GM23248 (cell line): ENCODE measurements at regions not wholly inside any gene's neighbourhood (a gene's known extent, or its start where the extent isn't known, plus 50 kb on each side); places are given as distances from the start of the nearest gene placed in this dataset.

Source experiments
- DNase-seq: peaks from one replicate; pipeline ENCODE4 v3.0.0-alpha.2; 2015
- H2AFZ ChIP-seq: fragments of 200-600 bp; sonication (generic); 2 replicates; pipeline ENCODE4 v1.6.1; 2016; ENCODE audit warnings: antibody characterized with exemption
- H3F3A ChIP-seq: fragments of 200-600 bp; sonication (generic); 2 replicates; pipeline ENCODE4 v1.6.1; 2016; ENCODE audit warnings: mild to moderate bottlenecking, antibody characterized with exemption, mixed run types; ENCODE audit not compliant: insufficient read depth
- H3K27ac ChIP-seq: fragments of 200-600 bp; sonication (generic); 2 replicates; pipeline ENCODE4 v1.5.1; 2016; ENCODE audit warnings: mild to moderate bottlenecking
- H3K27me3 ChIP-seq: fragments of 200-600 bp; sonication (generic); replicated peaks from 2 replicates; pipeline ENCODE4 v1.6.1; 2016; ENCODE audit warnings: mild to moderate bottlenecking; ENCODE audit not compliant: insufficient read depth
- H3K36me3 ChIP-seq: fragments of 200-600 bp; sonication (generic); 2 replicates; pipeline ENCODE4 v1.6.1; 2016; ENCODE audit warnings: low read depth, mild to moderate bottlenecking
- H3K4me1 ChIP-seq: fragments of 200-600 bp; sonication (generic); 2 replicates; pipeline ENCODE4 v1.6.1; 2016; ENCODE audit warnings: mild to moderate bottlenecking; ENCODE audit not compliant: insufficient read depth
- H3K4me2 ChIP-seq: fragments of 200-600 bp; sonication (generic); one replicate; pipeline ENCODE4 v1.6.1; 2016; ENCODE audit warnings: mild to moderate bottlenecking; ENCODE audit not compliant: unreplicated experiment
- H3K4me3 ChIP-seq: fragments of 200-600 bp; sonication (generic); 2 replicates; pipeline ENCODE4 v1.5.1; 2016; ENCODE audit warnings: mild to moderate bottlenecking
- H3K79me2 ChIP-seq: fragments of 200-600 bp; sonication (generic); 2 replicates; pipeline ENCODE4 v1.6.1; 2016; ENCODE audit warnings: mild to moderate bottlenecking; ENCODE audit not compliant: insufficient read depth
- H3K9ac ChIP-seq: fragments of 200-600 bp; sonication (generic); 2 replicates; pipeline ENCODE4 v1.6.1; 2016; ENCODE audit warnings: mild to moderate bottlenecking
- H3K9me2 ChIP-seq: fragments of 200-600 bp; sonication (generic); 2 replicates; pipeline ENCODE4 v1.6.1; 2016; ENCODE audit warnings: mixed run types, mild to moderate bottlenecking, moderate library complexity; ENCODE audit not compliant: insufficient read depth
- H3K9me3 ChIP-seq: fragments of 200-600 bp; sonication (generic); one replicate; pipeline ENCODE4 v1.6.1; 2017; ENCODE audit warnings: low read depth
- H4K20me1 ChIP-seq: fragments of 200-600 bp; sonication (generic); 2 replicates; pipeline ENCODE4 v1.6.0; 2016; ENCODE audit not compliant: insufficient read depth
- EZH2 ChIP-seq: fragments of 200-600 bp; sonication (generic); IDR thresholded peaks from 2 replicates; pipeline ENCODE4 v1.6.1; 2018; ENCODE audit warnings: antibody characterized with exemption, mild to moderate bottlenecking; ENCODE audit not compliant: insufficient read depth, poor library complexity, severe bottlenecking
- EZH2phosphoT487 ChIP-seq: fragments of 200-600 bp; sonication (generic); IDR thresholded peaks from 2 replicates; pipeline ENCODE4 v1.6.1; 2018; ENCODE audit warnings: antibody characterized with exemption, moderate library complexity, mild to moderate bottlenecking, low read depth; ENCODE audit not compliant: insufficient read depth
- WGBS, 2 experiments: methylation state at CpG; one replicate each; pipeline ENCODE4 v1.1.6; 2015 to 2017; ENCODE audit warnings: low lambda C conversion rate in 2 of 2, low coverage in 1 of 2; ENCODE audit errors: missing lambda C conversion rate in 2 of 2; 5-methylcytosine and 5-hydroxymethylcytosine counted together
- in situ Hi-C: fragments of 300-500 bp; cut with MboI; formaldehyde crosslinking; loops from 2 replicates; pipeline ENCODE4 v1.15.0; 2020

DNA sequence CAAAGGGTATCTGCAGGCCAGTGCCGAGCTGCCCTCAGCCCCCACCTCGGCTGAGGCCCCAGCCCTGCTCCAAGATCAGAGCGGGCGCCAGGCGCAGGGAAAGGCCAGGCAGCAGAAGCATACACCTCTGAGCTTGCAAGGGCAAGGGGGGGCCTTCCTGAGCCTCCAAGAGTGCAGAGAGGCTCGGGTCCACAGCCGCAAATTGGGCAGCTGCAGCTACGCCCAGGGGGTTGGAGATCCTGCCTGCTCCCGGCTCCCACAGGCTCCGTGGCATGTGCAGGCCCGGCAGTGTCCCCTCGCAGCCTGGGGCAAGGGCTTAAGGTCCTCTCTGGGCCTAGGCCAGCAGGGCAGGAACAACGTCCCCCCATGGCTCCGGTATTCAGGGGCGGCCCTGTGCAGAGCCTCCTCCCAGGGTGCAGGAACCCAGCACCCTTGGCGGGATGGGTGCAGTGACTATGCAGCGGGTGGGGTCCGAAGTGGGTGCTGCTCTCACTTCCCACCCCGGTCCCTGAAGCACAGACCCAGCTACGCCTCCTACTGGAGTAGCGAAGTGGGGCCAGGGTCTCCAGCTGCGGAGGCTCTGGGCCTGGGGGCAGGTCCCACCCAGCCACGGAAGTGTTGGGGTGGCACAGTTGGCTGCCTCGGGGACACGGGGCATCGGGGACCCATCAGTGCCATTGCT is 120.2 kb upstream of the TMEFF2 start:
- in situ Hi-C loops = no loop called here
- H2AFZ ChIP-seq = no peak overlapping the region
- no peaks in the 10 kb centered on the region for H3K9me2 ChIP-seq
- TF ChIP-seq EZH2phosphoT487 = no peak
- TF ChIP-seq EZH2 = no peak
- H3K36me3 ChIP-seq = no peaks in the 10 kb centered on the region
- H3K9ac ChIP-seq = no peak overlapping the region
- H3K79me2 ChIP-seq = no peaks in the 10 kb centered on the region
- no peak for DNase-seq
- H3K4me3 ChIP-seq = no peak overlapping the region
- H3K4me1 ChIP-seq = no peaks in the 10 kb centered on the region
- no peak overlapping the region for H3K4me2 ChIP-seq
- no peak overlapping the region for H3K27ac ChIP-seq
- no peaks in the 10 kb centered on the region for H3K27me3 ChIP-seq
- no peaks in the 10 kb centered on the region for H4K20me1 ChIP-seq
- 60% methylated on average over 22 to 24 of the region's 26 CpGs for WGBS, 2 experiments
- H3K9me3 ChIP-seq = no peaks in the 10 kb centered on the region
- H3F3A ChIP-seq = no peaks in the 10 kb centered on the region

- H3K36me3 ChIP-seq = no peaks in the 10 kb centered on the region
- in situ Hi-C loops = no loop called here
- no peak overlapping the region for H3K27ac ChIP-seq
- no peak overlapping the region for H2AFZ ChIP-seq
- no peaks in the 10 kb centered on the region for H4K20me1 ChIP-seq
- H3K9me3 ChIP-seq = no peaks in the 10 kb centered on the region
- no peaks in the 10 kb centered on the region for H3K9me2 ChIP-seq
- WGBS, 2 experiments = 49 to 52% methylated on average over 8 of the region's 8 CpGs
- no peaks in the 10 kb centered on the region for H3F3A ChIP-seq
- H3K27me3 ChIP-seq = no peaks in the 10 kb centered on the region
- TF ChIP-seq EZH2 (no peak), EZH2phosphoT487 (no peak)
- H3K9ac ChIP-seq = no peak overlapping the region
- no peaks in the 10 kb centered on the region for H3K4me1 ChIP-seq
- no peak overlapping the region for H3K4me2 ChIP-seq
- H3K79me2 ChIP-seq = no peaks in the 10 kb centered on the region
- no peak for DNase-seq
- no peak overlapping the region for H3K4me3 ChIP-seq
These were observed 119.0 kb upstream of the TMEFF2 start for GRCh38 chr2:192313773-192314172.

DNA sequence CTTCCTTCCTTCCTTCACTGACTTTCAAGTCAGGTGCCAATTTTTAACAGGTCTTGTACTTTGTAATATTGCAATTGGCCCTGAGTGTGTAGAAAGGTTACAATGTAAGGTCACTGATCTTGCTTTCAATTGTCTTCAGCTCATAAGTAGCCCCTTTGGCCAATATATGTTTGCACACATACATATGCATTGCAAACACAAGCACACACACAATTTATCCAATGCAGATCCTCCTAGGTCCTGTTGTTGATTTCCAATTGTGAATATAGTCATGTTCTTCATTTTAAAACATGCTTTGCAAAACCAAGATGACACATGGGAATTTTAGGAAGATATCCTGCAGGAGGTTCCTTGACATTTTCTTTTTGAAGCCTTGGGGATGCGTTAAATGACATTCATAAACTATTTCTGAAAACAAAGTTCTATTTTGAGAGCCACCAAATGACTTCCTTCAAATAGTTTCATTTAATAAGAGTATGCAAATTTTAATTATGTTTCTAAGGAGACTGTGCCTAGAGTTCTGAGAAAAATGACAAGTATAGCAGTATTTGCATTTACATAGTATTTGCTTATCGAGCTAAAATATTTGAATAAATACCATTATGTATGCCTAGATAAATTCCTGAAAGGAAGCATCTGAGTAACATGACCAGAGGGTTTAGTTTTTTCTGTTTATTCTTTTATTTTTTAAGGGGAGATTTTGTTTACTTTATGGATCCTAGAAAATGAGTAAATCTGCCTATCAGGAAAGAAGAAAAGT is 117.1 kb upstream of the TMEFF2 start:
- no peak for DNase-seq
- no peaks in the 10 kb centered on the region for H4K20me1 ChIP-seq
- in situ Hi-C loops = no loop called here
- no peaks in the 10 kb centered on the region for H3F3A ChIP-seq
- H3K9me3 ChIP-seq = no peaks in the 10 kb centered on the region
- H2AFZ ChIP-seq = no peak overlapping the region
- no peak for TF ChIP-seq EZH2phosphoT487
- no peak for TF ChIP-seq EZH2
- H3K36me3 ChIP-seq = no peaks in the 10 kb centered on the region
- H3K4me2 ChIP-seq = no peak overlapping the region
- no peak overlapping the region for H3K27ac ChIP-seq
- H3K27me3 ChIP-seq = no peaks in the 10 kb centered on the region
- H3K4me3 ChIP-seq = no peak overlapping the region
- 24 to 26% methylated on average over 2 of the region's 2 CpGs for WGBS, 2 experiments
- H3K4me1 ChIP-seq = no peaks in the 10 kb centered on the region
- H3K79me2 ChIP-seq = no peaks in the 10 kb centered on the region
- no peak overlapping the region for H3K9ac ChIP-seq
- H3K9me2 ChIP-seq = no peaks in the 10 kb centered on the region

DNA sequence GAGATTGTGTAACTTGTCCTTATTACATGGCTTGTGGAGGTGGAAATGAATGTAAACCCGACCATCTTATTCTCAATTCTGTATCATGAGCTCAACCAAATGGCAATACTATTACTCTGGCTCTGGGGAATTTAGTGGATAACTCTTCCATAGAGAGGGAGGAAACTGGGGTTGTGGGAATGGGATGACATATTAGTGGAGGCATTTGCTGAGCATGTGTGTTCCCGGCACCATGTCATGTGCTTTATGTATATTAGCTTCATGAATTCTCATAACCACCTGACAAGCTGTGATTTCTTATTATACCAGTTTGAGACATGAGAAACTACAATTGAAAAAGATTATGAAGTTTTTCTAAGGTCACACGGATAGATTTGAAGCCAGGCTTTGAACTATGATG is 112.8 kb upstream of the TMEFF2 start:
- in situ Hi-C loops = no loop called here
- no peaks in the 10 kb centered on the region; the same call in 1 of the 2 replicates for H3K9me2 ChIP-seq
- WGBS, 2 experiments = 38 to 43% methylated on average over 3 of the region's 3 CpGs
- H3K36me3 ChIP-seq = no peaks in the 10 kb centered on the region
- H3K9ac ChIP-seq = no peak overlapping the region
- H3F3A ChIP-seq = no peaks in the 10 kb centered on the region
- peak; percentile 6 for DNase-seq
- H3K27ac ChIP-seq = no peak overlapping the region
- H3K27me3 ChIP-seq = no peaks in the 10 kb centered on the region
- H4K20me1 ChIP-seq = no peaks in the 10 kb centered on the region
- no peaks in the 10 kb centered on the region for H3K79me2 ChIP-seq
- H2AFZ ChIP-seq = no peak overlapping the region
- no peaks in the 10 kb centered on the region for H3K4me1 ChIP-seq
- no peak overlapping the region for H3K4me3 ChIP-seq
- H3K9me3 ChIP-seq = no peaks in the 10 kb centered on the region
- no peak overlapping the region for H3K4me2 ChIP-seq
- no peak for TF ChIP-seq EZH2phosphoT487
- TF ChIP-seq EZH2 = no peak
